ENCODE measurements at regions not wholly inside any gene's neighbourhood (a gene's known extent, or its start where the extent isn't known, plus 50 kb on each side); places are given as distances from the start of the nearest gene placed in this dataset.
"Not testable (repeated sequence)": the region's sequence is repeated elsewhere in the genome, so short reads cannot be mapped to it uniquely, and the experiment has no call there.

DNA sequence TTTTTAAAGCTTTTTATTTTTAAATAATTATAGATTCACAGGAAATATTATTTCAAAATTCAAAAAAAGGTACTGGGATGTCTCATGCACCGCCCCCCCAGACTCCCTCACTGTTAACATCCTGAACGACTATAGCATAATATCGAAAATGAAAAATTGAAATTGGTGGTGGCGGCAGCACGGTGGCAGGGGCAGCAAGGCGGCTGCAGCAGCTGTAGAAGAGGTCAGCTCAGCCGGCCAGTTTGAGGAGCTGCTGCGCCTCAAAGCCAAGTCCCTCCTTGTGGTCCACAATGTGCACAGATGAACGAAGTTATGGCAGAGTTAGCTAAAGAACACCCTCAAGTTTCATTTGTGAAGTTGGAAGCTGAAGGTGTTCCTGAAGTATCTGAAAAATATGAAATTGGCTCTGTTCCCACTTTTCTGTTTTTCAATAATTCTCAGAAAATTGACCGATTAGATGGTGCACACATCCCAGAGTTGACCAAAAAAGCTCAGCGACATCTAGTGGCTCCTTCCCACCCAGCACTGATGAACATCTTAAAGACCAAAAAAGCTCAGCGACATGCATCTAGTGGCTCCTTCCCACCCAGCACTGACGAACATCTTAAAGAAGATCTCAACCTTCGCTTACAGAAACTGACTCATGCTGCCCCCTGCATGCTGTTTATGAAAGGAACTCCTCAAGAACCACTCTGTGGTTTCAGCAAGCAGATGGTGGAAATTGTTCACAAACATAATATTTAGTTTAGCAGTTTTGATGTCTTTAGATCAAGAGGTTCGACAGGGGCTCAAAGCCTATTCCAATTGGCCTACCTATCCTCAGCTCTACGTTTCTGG, 100.8 kb downstream of the FAM217A start:
- Histone ChIP-seq H3K4me3 (no peak overlapping the region), H3K9me3 (no peaks in the 10 kb centered on the region), H3K36me3 (no peaks in the 10 kb centered on the region), H3K27ac (no peak overlapping the region), H3K4me1 (no peaks in the 10 kb centered on the region), H3K27me3 (no peaks in the 10 kb centered on the region)
- TF ChIP-seq, protein P1, sequence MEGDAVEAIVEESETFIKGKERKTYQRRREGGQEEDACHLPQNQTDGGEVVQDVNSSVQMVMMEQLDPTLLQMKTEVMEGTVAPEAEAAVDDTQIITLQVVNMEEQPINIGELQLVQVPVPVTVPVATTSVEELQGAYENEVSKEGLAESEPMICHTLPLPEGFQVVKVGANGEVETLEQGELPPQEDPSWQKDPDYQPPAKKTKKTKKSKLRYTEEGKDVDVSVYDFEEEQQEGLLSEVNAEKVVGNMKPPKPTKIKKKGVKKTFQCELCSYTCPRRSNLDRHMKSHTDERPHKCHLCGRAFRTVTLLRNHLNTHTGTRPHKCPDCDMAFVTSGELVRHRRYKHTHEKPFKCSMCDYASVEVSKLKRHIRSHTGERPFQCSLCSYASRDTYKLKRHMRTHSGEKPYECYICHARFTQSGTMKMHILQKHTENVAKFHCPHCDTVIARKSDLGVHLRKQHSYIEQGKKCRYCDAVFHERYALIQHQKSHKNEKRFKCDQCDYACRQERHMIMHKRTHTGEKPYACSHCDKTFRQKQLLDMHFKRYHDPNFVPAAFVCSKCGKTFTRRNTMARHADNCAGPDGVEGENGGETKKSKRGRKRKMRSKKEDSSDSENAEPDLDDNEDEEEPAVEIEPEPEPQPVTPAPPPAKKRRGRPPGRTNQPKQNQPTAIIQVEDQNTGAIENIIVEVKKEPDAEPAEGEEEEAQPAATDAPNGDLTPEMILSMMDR (IDR thresholded peaks at IDR 0.05): peak; percentile 48 to 61 (median 58)
- intact Hi-C loops (cut with DNase I): loop anchor here (2.0 to 5.0 kb wide), 2 partner anchors 129 to 236 kb away; partner anchors contain the start of gene FAM50B
- DNase-seq (ENCODE audit: low spot score in 2 of 2): peak in 1 of 2 donors; percentile 68

DNA sequence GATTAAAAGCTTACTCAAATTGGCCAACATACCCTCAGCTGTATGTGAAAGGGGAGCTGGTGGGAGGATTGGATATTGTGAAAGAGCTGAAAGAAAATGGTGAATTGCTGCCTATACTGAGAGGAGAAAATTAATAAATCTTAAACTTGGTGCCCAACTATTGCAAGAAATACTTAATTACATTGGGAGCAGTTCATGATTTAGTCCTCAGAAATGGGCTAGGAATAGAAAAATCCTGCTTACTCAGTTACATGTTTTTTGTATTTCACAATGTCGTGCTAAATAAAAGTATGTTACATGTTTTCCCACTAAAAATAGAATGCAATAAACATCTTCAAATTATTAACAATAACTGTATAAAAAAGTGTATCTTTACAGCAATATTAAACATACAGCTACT, 100.0 kb downstream of the FAM217A start:
- not testable (repeated sequence) for H3K4me3 ChIP-seq; H3K4me1 ChIP-seq; H3K9me3 ChIP-seq; H3K27me3 ChIP-seq; H3K36me3 ChIP-seq; H3K27ac ChIP-seq; DNase-seq (ENCODE audit: low spot score in 2 of 2)
- intact Hi-C loops (cut with DNase I): loop anchor here (2.0 to 5.0 kb wide), 2 partner anchors 130 to 237 kb away; partner anchors contain the start of gene FAM50B

DNA sequence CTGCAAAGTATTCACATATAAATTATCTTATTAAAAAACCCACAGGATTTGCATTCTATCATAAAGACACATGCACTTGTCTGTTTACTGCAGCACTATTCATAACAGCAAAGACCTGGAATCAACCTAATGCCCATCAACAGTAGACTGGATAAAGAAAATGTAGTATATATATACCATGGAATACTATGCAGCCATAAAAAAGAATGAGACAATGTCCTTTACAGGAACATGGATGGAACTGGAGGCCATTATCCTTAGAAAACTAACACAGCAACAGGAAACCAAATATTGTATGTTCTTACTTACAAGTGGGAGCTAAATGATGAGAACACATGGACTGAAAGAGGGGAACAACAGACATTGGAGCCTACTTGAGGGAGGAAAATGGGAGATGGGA, 97.0 kb downstream of the FAM217A start:
- H3K4me1 ChIP-seq: no peaks in the 10 kb centered on the region
- H3K27me3 ChIP-seq: no peaks in the 10 kb centered on the region
- no peak for DNase-seq (ENCODE audit: low spot score in 2 of 2)
- H3K4me3 ChIP-seq: no peak overlapping the region
- intact Hi-C loops (cut with DNase I): loop anchor here (10.0 kb wide), 1 partner anchor 527 kb away; the partner anchor contains the start of gene SLC22A23
- TF ChIP-seq, protein P1 (IDR thresholded peaks at IDR 0.05): no peak
- H3K27ac ChIP-seq: no peak overlapping the region
- H3K9me3 ChIP-seq: no peaks in the 10 kb centered on the region
- H3K36me3 ChIP-seq: no peaks in the 10 kb centered on the region

DNA sequence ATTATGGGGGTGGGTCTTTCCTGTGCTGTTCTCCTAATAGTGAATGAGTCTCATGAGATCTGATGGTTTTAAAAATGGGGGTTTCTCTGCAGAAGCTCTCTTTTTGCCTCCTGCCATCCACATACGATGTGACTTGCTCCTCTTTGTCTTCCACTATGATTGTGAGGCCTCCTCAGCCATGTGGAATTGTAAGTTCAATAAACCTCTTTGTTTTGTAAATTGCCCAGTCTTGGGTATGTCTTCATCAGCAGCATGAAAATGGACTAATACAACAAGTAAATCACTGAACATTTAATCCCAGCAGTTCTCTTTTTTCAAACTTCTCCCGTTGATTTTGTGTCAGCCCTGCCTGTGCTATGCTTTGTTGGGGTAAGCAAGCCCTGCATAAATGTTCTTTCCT, 95.2 kb downstream of the FAM217A start:
- no peaks in the 10 kb centered on the region for H3K9me3 ChIP-seq
- H3K27ac ChIP-seq: no peak overlapping the region
- DNase-seq (ENCODE audit: low spot score in 2 of 2): no peak
- TF ChIP-seq, protein P1 (IDR thresholded peaks at IDR 0.05): no peak
- no peak overlapping the region for H3K4me3 ChIP-seq
- intact Hi-C loops (cut with DNase I): loop anchor here (10.0 kb wide), 1 partner anchor 529 kb away; the partner anchor contains the start of gene SLC22A23
- no peaks in the 10 kb centered on the region for H3K4me1 ChIP-seq
- H3K36me3 ChIP-seq: no peaks in the 10 kb centered on the region
- no peaks in the 10 kb centered on the region for H3K27me3 ChIP-seq

DNA sequence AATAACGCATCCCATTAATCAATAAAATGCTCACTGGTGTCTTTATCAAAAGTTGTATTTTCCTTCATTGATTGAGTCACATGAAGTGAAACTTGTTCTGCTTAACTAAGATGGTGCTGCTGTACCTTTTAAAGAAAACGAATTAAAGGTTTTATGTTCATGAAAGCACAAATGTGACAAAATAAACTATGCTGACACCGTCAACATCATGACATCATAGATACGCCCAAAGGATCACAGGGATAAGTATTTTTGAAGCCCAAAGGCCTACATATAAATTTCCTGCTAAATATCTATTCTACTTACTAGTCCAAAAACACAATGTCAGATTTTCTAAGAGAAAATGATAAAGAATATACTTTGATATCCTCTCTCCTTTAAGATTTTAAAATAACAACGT, 94.4 kb downstream of the FAM217A start:
- intact Hi-C loops (cut with DNase I): loop anchor here (10.0 kb wide), 1 partner anchor 530 kb away; the partner anchor contains the start of gene SLC22A23
- Histone ChIP-seq H3K4me1 (no peaks in the 10 kb centered on the region), H3K27ac (no peak overlapping the region), H3K27me3 (no peaks in the 10 kb centered on the region), H3K9me3 (no peaks in the 10 kb centered on the region), H3K4me3 (no peak overlapping the region), H3K36me3 (no peaks in the 10 kb centered on the region)
- no peak for DNase-seq (ENCODE audit: low spot score in 2 of 2)
- TF ChIP-seq, protein P1 (IDR thresholded peaks at IDR 0.05): no peak

DNA sequence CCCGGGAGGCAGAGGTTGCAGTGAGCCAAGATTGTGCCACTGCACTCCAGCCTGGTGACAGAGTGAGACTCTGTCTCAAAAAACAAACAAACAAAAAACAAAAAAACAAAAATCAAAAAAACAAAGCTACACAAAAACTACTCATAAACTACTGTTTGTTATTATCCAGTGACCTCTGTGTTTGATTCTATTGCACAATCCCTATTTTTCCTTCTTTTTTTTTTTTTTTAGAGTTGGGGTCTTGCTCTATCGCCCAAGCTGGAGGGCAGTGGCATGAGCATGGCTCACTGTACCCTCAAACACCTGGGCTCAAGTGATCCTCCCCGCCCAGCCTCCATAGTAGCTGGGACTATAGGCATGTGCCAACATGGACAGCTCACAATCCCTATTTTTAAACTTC, 92.7 kb downstream of the FAM217A start:
- Histone ChIP-seq H3K4me3 (no peak overlapping the region), H3K4me1 (peaks cover 0 to 7% of the 10 kb centered on the region in 2 donors), H3K9me3 (no peaks in the 10 kb centered on the region), H3K27ac (no peak overlapping the region), H3K36me3 (no peaks in the 10 kb centered on the region), H3K27me3 (no peaks in the 10 kb centered on the region)
- no peak for DNase-seq (ENCODE audit: low spot score in 2 of 2)
- TF ChIP-seq, protein P1 (IDR thresholded peaks at IDR 0.05): no peak
- intact Hi-C loops (cut with DNase I): loop anchor here (10.0 kb wide), 1 partner anchor 531 kb away; the partner anchor contains the start of gene SLC22A23
